GM19239 (cell line): ENCODE measurements at regions not wholly inside any gene's neighbourhood (a gene's known extent, or its start where the extent isn't known, plus 50 kb on each side); places are given as distances from the start of the nearest gene placed in this dataset.

Source experiments
- DNase-seq: peaks from one replicate; pipeline ENCODE4 v3.0.0; 2011; ENCODE audit warnings: low spot score; ENCODE audit not compliant: insufficient read length
- FAIRE-seq: peaks from 2 replicates; lab custom pipeline; 2011; peaks lifted over from hg19 to GRCh38; lab: Jason Lieb, UNC

GRCh38 chr1:164183854-164184635 lies 374.9 kb upstream of the PBX1 start:
- FAIRE-seq, result no peak
- DNase-seq, result no peak

- FAIRE-seq, result no peak
- no peak for DNase-seq
Observed at GRCh38 chr1:164186881-164187280, 372.1 kb upstream of the PBX1 start.

GRCh38 chr1:164188497-164188896 lies 370.5 kb upstream of the PBX1 start:
- DNase-seq, result no peak
- no peak for FAIRE-seq

GRCh38 chr1:164191191-164191590 lies 367.8 kb upstream of the PBX1 start:
- no peak for DNase-seq
- no peak for FAIRE-seq

- DNase-seq (no peak), FAIRE-seq (no peak)
Observed at GRCh38 chr1:164210211-164210739, 348.7 kb upstream of the PBX1 start.

GRCh38 chr1:164223378-164223777 lies 335.6 kb upstream of the PBX1 start:
- DNase-seq (no peak), FAIRE-seq (no peak)

GRCh38 chr1:164225011-164225410 lies 334.0 kb upstream of the PBX1 start:
- no peak for FAIRE-seq
- no peak for DNase-seq

GRCh38 chr1:164226977-164227376 lies 332.0 kb upstream of the PBX1 start:
- DNase-seq (no peak), FAIRE-seq (no peak)

GRCh38 chr1:164228928-164229327 lies 330.1 kb upstream of the PBX1 start:
- FAIRE-seq, result no peak

GRCh38 chr1:164233149-164233548 lies 325.8 kb upstream of the PBX1 start:
- FAIRE-seq, result no peak

More at GRCh38 chr1:164228928-164229327, 330.1 kb upstream of the PBX1 start:
- DNase-seq, result no peak

GRCh38 chr1:164240081-164240480 lies 318.9 kb upstream of the PBX1 start:
- DNase-seq (no peak), FAIRE-seq (no peak)

More at GRCh38 chr1:164233149-164233548, 325.8 kb upstream of the PBX1 start:
- no peak for DNase-seq

GRCh38 chr1:164250365-164250764 lies 308.6 kb upstream of the PBX1 start:
- no peak for DNase-seq

GRCh38 chr1:164256456-164256855 lies 302.5 kb upstream of the PBX1 start:
- DNase-seq (no peak), FAIRE-seq (no peak)

More at GRCh38 chr1:164250365-164250764, 308.6 kb upstream of the PBX1 start:
- FAIRE-seq, result no peak

- FAIRE-seq, result no peak
- no peak for DNase-seq
Observed at GRCh38 chr1:164261691-164262240, 297.2 kb upstream of the PBX1 start.

- DNase-seq (no peak), FAIRE-seq (no peak)
Observed at GRCh38 chr1:164263540-164263939, 295.4 kb upstream of the PBX1 start.

GRCh38 chr1:164265232-164265631 lies 293.8 kb upstream of the PBX1 start:
- FAIRE-seq (no peak), DNase-seq (no peak)

GRCh38 chr1:164272156-164272555 lies 286.8 kb upstream of the PBX1 start:
- no peak for FAIRE-seq
- DNase-seq, result no peak

- DNase-seq, result no peak
Observed at GRCh38 chr1:164296172-164296571, 262.8 kb upstream of the PBX1 start.

GRCh38 chr1:164308101-164308500 lies 250.9 kb upstream of the PBX1 start:
- no peak for DNase-seq
- no peak for FAIRE-seq

More at GRCh38 chr1:164296172-164296571, 262.8 kb upstream of the PBX1 start:
- FAIRE-seq, result no peak

GRCh38 chr1:164310166-164310565 lies 248.8 kb upstream of the PBX1 start:
- FAIRE-seq (no peak), DNase-seq (no peak)

GRCh38 chr1:164311377-164311776 lies 247.6 kb upstream of the PBX1 start:
- DNase-seq (no peak), FAIRE-seq (no peak)
